ENCODE measurements at regions not wholly inside any gene's neighbourhood (a gene's known extent, or its start where the extent isn't known, plus 50 kb on each side); places are given as distances from the start of the nearest gene placed in this dataset.

GRCh38 chr10:6311700-6312330 lies 109.1 kb downstream of the PFKFB3 start:
- TF ChIP-seq CTCF (IDR thresholded peaks at IDR 0.05) (no peak), POLR2A (IDR thresholded peaks at IDR 0.05) (no peak)
- no peak for DNase-seq
- WGBS, 4 donors = 82 to 87% (median 84%) methylated on average over 11 of the region's 11 CpGs
- Histone ChIP-seq H3K27ac (no peak overlapping the region), H3K27me3 (no peaks in the 10 kb centered on the region), H3K36me3 (replicated peaks in 1 of 2) (no peaks in the 10 kb centered on the region), H3K9me3 (replicated peaks in 1 of 3) (no peaks in the 10 kb centered on the region), H3K4me3 (no peak overlapping the region), H3K4me1 (replicated peaks in 1 of 2) (no peaks in the 10 kb centered on the region)
- intact Hi-C loops (cut with DNase I) = no loop called here

- H3K27ac ChIP-seq = no peak overlapping the region
- no peaks in the 10 kb centered on the region for H3K36me3 ChIP-seq (replicated peaks in 1 of 2)
- intact Hi-C loops (cut with DNase I) = no loop called here
- 83 to 88% (median 87%) methylated on average over 6 of the region's 6 CpGs for WGBS, 4 donors
- H3K4me3 ChIP-seq = no peak overlapping the region
- TF ChIP-seq CTCF (IDR thresholded peaks at IDR 0.05) (no peak), POLR2A (IDR thresholded peaks at IDR 0.05) (no peak)
- no peaks in the 10 kb centered on the region for H3K9me3 ChIP-seq (replicated peaks in 1 of 3)
- DNase-seq = no peak
- H3K4me1 ChIP-seq (replicated peaks in 1 of 2) = no peaks in the 10 kb centered on the region
- H3K27me3 ChIP-seq = no peaks in the 10 kb centered on the region
Measured at GRCh38 chr10:6312636-6313035, 109.9 kb downstream of the PFKFB3 start.

- WGBS, 4 donors = 79 to 83% (median 81%) methylated on average over 10 to 12 of the region's 12 CpGs
- no peak overlapping the region for H3K27ac ChIP-seq
- intact Hi-C loops (cut with DNase I) = no loop called here
- no peak overlapping the region for H3K4me3 ChIP-seq
- no peaks in the 10 kb centered on the region for H3K36me3 ChIP-seq (replicated peaks in 1 of 2)
- TF ChIP-seq CTCF (IDR thresholded peaks at IDR 0.05) (no peak), POLR2A (IDR thresholded peaks at IDR 0.05) (no peak)
- no peaks in the 10 kb centered on the region for H3K27me3 ChIP-seq
- H3K9me3 ChIP-seq (replicated peaks in 1 of 3) = no peaks in the 10 kb centered on the region
- no peak for DNase-seq
- no peaks in the 10 kb centered on the region for H3K4me1 ChIP-seq (replicated peaks in 1 of 2)
Measured at GRCh38 chr10:6313111-6313895, 110.6 kb downstream of the PFKFB3 start.

- TF ChIP-seq CTCF (IDR thresholded peaks at IDR 0.05) = no peak
- no peak for TF ChIP-seq POLR2A (IDR thresholded peaks at IDR 0.05)
- no peaks in the 10 kb centered on the region for H3K4me1 ChIP-seq (replicated peaks in 1 of 2)
- intact Hi-C loops (cut with DNase I) = no loop called here
- H3K27ac ChIP-seq = no peak overlapping the region
- 73 to 80% (median 77%) methylated on average over 9 of the region's 9 CpGs for WGBS, 4 donors
- no peaks in the 10 kb centered on the region for H3K27me3 ChIP-seq
- no peak overlapping the region for H3K4me3 ChIP-seq
- no peak for DNase-seq
- H3K9me3 ChIP-seq (replicated peaks in 1 of 3) = no peaks in the 10 kb centered on the region
- no peaks in the 10 kb centered on the region for H3K36me3 ChIP-seq (replicated peaks in 1 of 2)
Measured at GRCh38 chr10:6314620-6315205, 112.0 kb downstream of the PFKFB3 start.
